ENCODE measurements at regions not wholly inside any gene's neighbourhood (a gene's known extent, or its start where the extent isn't known, plus 50 kb on each side); places are given as distances from the start of the nearest gene placed in this dataset.

DNA sequence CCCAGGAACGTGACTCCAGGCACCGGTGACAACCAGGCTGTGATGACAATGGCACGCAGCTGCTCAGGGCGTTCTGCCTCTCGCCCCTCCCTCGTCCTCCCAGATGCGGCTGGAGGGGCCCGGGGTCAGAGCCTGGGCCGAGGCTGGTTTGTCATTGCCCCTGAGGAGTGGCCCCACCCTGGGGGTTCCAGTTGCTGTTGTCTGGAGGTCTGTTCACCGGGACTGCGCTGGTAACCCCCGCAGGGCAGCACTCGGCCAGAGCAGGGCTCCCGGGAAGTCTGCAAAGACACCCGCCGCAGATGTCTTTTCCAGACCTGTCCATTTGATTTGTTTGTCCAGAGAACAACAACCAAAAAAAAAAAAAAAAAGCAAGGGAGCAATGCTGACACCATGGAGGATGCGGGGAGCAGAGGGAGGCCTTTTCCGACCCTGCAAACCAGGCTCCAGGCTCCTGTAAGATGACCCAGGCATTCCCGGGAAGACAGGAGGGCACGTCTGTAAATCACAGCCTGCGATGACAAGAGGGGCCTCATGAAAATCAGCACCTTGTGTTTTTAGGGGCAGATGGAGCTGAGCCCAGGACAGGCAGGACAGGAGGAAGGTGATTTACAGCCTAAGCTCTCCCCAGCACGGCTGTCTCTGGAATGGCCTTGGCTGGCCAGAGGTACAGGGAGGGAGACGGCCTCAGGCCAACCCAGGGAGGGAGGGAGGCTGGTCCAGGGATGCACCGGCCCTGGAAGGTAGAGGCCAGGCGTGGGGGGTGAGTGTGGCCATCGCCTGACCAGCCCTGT, 189.3 kb downstream of the ERMARD start:
- DNase-seq = no peak

DNA sequence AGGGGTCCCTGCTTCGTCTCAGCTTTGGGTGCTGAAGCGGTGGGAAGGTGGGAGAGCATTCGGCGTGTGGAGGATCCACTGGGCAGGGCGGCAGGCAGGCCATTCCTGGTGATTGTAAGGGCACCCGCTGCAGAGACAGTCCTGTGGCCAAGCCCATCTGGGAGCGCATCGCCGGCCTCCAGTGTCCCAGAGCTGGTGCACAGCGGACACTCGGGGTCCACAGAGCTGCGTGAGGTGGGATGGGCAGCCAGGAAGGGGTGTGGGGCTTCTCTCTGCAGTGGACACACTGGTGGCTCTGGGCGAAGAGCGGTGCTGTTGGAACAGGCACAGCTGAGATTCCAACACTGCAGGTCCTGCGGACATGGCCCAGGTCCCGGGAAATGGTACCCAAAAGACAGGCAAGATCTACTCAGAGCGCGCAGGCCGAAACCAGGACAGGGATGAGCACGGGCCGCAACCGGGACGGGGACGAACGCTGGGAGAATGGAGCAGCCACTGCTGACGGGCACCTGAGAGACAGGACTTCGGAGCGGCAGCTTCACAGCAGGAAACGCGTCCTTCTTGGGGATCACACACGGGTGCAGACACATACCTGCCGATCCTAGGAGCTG, 188.2 kb downstream of the ERMARD start:
- no peak for DNase-seq

DNA sequence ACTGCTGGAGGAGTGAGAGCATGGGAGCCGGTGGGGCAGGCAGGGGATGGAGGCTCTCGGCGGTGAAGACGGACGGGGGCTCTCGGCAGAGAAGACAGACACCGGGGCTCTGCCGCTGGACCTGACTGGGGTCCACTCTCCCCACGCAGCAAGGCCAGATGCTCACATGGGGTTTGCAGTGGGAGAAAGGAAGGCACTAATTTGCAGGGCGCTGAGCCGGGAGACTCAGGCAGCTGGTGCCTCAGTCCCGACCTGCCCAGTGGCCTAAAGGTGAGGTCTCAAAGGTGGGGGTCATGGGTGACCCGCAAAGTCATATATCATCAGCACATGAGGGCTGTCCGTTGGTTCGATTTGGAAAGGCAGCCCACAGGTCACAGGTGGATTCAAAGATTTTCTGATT, 187.3 kb downstream of the ERMARD start:
- DNase-seq = no peak

DNA sequence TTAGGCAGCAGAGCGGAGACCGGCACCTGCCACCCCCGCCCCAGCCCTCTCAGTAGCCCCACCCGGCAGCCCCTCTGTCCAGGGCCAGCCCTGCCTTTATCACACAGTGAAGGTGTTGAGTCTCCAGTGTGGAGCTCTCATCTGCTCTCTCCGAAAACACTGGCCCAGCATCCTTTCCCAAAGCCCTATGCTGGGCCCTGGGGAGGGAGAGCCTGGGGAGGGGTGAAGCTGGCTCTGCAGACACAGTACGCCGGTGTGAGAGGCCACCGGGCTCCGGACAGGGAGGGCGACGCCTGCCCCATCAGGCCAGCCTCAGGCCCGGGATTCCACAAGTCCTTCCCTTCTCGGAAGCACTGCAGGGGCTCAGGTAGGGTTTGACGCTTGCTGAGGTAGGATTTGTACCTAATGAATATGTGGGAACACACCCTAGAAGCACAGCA, 186.9 kb downstream of the ERMARD start:
- no peak for DNase-seq

DNA sequence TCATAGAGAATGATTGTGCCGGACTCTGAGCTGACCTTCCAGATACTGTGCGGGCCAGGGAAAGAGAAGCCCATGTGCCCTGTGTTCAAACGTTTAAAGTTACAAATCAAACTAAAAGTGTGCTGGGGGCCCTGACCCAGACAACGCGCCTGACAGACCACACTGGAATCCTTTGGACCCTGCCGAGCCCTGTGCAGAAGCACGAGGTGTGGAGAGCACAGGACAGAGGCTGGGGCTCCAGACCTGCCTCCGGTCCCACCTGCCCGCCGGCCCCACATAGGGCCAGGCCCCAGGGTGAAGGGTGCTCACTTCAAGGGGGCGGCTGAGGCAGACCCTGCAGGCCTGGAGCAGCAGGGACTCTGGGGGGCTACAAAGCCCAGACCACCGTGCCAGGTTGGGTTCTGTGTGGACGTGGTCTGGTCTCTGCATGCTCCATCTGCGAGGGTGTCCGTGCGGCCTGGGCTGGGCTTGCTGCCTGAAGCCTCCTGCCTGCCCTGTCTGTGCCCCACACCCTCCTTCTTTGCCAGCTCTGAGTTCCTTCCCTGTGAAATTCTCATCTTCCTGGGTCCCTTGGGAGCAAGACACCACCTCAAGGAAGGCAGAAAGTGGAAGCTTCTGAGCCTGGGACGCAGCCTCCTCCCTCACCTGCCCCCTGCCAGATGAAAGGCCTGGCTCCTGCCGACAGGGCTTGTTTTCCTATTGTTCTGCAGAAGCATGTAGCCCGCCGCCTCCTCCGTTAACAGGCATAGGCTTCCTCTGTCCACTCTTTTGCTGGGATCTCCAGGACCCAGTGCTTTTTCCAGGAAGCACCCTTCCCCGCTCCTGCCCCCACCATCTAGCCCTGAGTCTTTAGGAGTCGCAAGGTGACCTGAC, 186.2 kb downstream of the ERMARD start:
- no peak for DNase-seq

DNA sequence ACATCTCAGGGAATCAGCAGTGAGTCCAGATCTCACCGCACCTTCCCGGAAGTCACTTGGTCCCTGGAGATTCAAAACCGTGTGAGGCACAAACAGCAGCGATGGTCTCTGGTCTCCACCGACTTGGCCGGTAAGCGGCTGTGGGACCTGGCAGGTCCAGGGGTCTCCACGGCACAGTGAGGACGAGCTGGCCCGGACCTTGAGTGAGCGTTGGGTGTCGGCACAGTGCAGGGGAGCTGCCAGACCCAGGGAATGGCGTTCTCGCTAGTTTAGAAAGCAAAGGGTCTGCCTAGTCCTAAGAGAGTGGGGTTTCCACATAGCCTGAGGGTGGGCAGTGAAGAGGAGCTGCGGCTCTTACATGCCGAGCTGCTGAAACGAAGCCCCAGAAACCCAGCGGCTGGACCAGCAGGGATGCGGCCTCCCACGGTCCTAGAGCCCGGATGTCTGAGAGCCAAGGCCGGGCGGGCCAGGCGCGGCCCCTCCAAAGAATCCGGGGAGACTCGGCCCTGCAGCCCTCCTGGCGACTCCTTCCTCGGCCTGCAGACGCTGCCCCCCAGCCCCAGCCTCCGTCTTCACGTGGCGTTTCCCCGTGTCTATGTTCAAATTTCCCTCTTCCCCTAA, 185.0 kb downstream of the ERMARD start:
- DNase-seq = no peak

DNA sequence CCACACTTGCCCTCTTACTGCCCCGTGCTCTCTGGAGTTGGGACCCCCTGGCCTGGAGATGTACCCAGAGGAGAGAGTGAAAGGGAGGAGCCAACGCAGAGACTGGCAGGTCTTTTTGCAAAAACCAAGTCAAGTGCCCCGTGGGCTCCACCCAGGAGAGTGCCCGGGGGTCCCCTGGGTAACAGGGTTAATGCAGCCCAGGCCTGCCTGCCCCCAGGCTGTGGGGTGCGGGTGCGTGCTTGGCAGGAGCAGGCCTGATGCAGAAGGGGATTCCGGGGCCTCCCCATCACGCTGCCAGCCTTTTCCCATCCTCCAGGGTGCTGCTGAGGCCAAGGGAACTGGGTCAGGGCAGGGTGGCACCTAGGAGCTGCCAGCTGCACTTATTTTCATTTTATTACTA, 184.4 kb downstream of the ERMARD start:
- no peak for DNase-seq

DNA sequence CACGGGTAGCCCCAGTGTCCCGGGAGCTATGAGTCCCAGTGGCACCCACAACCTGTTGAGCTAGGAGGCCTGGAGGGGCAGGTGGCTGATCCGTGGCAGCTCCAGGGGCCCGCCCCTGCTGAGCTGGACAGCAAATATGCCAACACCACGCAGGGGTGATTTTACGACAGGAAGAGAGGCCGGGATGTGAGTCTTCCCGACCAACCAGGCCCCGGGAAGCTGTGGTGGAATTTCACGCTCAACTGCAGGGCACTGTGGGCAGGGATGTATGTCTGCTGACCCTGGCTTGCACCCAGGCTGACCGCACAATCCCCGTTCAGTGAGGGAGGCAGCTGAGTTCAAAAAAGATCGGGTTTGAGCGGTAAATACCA, 183.9 kb downstream of the ERMARD start:
- DNase-seq = no peak

DNA sequence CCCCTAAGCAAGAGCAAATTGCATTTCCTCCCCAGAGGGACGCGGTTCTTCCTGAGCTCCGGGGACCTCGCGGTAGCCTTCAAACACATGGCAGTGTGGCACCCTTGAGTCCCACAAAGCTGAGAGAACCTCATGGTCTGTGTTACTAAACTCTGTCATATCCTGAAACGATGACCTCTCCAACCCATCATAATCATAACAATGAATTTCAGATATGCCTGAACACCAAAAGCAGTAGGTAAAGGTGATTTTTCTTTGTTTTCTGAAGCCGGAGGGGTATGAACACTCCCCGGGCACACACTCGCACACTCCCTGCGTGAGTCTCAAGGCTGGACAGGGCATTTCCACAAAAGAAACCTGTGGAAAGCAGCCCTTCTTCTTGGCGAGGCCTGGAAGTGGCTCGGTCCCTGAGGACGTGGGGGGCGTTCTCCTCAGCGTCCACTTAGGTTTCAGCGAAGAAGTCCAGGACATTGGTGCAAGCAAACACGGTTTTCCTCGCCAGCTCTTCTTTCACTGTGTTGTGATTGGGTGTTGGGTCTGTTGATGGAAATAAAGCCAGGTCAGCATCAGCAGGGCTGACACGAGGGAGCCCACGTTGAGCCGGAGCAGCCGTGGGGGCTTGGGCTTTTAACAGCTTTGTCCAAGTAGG, 183.4 kb downstream of the ERMARD start:
- no peak for DNase-seq

DNA sequence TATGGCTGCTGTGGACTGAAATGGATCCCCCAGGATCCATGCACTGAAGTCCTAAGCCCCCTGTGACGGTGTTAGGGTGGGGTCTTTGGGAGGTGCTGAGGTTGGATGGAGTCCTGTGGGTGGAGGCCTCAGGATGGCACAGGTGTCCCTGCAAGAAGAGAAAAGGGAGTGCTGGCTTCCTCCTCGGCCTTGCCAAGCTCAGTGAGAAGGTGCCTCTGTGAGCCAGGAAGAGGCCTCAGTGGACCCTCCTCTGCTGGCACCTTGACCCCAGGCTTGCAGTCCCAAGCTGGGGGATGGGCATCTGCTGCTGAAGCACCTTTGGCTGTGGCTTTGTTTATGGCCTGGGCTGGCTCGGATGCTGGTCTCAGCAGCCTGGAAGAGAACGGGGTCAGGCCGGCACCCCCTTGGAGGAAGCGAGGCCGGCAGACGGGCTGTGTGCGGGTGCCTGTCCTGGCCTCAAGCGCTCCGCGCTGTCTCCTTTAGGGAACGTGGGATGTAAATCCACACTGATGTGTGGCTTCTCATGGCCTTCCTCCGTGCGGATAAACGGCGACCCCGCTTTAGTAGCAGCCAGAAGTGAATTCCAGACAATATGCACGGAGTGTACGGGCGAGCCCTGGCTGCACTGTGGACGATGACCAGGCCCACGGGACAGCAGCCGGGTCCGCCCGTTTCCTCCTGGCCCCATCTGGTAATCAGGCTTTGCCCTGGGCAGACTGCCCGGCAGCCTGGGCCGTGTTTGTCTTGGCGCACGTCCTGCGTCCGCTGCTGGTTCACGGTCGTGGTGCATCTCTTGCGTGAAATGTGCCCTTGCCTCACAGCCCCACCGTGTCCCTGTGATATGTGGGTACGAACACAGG, 182.6 kb downstream of the ERMARD start:
- DNase-seq = no peak

DNA sequence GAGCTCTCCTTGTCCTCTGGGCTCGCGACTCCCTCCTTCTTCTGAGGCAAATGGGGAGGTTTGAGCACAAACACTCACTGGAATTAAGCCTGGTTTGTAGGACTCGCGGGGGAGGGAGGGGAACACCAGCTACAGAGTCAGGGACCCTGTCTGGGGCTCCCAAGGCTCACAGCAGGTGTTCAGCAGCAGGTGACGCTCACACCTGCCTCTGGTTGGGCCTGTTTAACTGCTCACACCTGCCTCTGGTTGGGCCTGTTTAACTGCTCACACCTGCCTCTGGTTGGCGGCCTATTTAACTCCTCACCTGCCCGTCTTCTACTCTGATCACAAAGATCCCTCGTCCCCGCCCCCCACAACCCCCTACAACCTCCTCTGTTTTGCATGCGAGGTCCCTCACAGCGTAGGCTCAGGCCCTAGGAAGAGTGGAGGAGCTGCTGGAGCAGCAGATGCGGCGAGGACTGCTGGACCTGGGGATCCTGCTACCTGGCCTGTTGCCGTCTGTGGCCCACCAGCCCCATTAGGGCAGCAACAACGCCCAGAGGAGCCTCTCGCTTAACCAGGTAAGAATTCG, 181.9 kb downstream of the ERMARD start:
- no peak for DNase-seq

DNA sequence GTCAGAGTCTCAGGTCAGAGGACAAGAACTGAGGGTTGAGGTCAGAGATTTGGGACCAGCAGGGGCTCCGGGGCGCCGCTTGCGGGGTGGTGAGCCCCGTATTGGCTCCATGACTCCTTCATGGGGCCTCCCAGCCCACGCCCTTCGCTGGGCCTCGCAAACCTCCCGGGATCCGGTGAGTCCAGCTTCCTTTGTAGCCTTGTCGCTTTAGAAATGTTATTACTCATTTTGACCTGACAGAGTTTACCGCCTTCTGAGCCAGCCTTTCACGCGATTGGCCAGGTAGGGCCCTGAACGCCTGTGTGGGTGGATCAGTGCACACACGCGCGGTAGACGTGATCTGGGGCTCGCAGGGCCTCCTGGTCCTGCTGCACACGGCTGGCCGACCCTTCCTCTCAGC, 181.1 kb downstream of the ERMARD start:
- no peak for DNase-seq

DNA sequence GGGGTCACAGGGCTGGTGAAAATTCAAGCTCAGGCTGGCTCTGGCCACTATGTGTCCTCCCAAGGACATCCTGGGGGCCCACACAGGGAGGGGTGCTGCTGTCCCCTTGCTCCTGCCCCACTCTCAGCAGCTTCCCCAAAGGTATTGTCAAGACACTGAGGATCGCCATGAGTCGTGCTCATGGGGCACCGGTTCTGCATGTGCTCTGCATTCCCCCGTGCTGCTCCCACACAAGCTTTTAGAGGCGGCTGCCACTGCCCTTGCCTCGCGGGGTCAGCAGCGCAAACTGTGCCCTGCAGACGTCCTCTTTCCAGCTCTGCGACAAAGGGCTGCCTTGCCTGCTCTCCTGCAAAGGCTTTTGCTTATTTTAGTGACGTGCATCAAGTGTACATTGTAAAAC, 179.8 kb downstream of the ERMARD start:
- DNase-seq = no peak

DNA sequence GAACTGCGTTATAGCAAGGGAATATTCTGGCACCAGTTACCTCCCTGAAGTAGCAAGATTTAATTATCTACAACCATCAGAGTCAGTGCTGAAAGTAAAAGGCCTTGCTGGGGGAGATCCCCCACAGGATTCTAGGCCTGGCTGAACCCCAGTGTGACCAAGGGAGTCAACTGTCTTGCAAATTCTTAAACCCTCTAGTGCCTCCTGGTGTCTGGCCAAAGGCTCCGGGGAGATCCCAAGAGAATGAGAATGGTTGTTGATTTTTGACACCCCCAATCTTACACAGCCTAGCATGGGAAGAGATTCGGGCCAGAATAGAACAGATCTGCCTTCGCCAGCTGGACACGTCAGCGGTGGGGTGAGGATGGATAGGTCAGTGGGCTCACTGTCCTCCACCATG, 179.4 kb downstream of the ERMARD start:
- DNase-seq = no peak

DNA sequence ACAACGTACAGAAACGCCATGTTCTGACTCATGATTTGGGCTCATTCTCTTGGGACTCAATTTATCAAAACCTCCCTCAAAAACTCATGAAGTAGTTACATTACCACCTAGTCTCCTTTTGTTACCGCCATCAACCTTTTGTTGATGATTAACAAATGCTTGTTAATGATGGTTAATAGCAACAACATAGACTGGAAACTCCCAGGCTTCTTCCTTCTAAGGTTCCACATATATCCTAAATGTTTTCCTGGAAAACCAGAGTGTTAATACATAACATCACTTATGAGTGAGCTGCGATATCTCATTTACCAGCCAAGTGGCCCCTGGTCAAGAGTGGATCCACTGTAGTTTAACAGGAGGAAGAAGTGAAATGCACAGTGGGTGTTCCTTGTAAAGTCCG, 176.3 kb downstream of the ERMARD start:
- no peak for DNase-seq

DNA sequence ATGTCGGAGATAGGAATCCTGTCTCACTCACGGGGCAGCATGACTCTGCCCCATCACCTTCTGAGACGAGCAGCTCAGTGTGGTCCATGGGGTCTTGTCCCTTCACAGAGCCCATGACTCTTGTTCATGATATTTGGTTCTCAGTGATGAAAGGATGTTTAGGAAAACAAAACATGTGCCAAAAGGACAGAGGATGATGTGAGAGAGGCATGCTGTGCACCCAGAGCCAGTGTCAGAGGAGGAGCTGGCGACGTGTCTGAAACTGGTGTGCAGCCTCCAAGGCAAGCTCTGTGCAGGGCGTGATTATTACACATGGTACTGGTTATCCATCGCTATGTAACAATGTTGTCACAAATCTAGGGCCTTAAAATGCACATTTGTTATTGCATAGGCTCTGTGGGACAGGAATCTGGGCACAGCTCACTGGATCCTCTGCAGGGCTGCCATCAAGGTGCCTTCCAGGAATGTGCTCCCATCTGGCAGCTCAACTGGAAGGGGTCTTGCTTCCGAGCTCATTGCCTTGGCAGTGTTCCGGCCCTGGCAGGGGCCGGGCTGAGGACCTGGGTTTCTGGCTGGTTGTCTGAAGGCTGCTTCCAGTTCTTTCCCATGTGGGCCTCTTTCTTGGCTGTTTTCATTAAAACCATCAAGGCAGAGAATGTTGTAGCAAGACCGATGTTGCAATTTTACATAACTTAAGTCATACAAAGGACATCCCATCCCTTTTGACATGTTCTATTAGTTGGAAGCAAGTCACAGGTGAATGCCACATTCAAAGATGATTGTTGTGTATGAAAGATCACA, 175.4 kb downstream of the ERMARD start:
- no peak for DNase-seq

DNA sequence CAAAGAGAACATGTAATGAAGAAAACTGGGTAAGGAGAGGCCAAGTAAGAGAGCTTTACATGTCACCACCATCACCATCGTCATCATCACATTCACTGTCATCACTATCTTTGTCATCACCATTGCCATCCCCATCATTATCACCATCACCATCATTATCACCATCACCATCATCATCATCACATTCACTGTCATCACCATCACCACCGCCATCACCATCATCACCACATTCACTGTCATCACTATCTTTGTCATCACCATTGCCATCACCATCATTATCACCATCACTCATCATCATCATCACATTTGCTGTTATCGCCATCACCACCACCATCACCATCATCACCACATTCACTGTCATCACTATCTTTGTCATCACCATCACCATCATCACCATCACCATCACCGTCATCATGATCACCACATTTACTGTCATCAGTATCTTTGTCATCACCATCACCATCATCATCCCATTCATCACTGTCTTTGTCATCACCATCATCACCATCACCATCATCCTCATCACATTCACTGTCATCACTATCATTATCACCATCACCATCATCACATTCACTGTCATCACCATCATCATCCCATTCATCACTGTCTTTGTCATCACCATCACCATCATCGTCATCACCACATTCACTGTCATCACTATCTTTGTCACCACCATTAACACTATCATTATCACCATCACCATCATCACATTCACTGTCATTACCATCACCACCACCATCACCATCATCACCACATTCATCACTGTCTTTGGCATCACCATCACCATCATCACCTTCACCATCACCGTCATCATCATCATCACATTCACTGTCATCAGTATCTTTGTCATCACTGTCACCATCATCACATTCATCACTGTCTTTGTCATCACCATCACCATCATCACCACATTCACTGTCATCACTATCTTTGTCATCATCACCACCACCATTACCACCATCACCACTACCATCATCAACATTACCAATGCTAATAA, 172.3 kb downstream of the ERMARD start:
- no peak for DNase-seq

DNA sequence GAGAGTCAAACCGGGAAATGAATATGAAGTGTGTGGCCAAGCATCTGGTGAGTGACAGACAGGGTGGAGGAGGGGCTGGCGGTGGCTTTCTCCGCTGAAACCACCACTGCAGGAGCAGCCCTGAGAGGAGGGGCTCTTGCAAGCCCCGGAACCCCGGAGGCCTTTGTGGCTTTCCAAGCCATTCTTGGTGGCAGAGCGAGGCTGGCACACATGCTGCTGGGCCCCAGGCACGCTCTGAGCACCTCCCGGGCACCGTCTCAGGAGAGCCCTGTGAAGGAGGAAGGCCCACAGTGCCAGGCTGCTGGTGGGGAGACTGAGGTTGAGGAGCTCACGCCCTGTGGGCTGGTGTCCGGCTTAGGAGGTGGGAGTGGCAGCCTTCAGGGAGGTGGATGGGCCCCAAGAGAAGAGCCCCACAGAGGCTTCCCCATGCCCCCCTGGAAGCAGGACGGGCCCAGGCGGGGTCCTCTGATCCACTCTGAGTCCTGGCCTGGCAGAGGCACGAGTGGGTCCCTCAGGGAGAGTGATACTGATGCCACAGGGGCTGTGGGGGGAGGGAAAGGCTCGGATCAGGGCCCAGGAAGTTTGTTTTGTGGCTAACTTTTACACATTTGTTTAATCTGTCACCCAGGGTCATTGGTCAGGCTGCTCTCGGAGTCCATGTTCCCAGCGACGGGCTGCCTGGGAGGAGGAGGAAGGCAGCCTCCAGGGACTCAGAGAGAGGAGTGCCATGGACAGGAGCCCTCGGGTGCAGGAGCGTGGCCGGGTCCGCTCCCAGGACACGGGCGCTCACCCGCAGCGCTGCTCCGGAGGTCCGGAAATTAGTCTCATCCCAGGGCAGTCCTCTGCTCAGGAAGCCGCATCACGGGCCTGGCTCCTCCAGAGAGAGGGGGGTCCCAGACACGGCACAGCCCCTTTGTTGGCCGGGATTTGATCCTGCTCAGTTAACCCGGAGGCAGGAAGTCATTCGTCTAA, 170.7 kb downstream of the ERMARD start:
- no peak for DNase-seq
